ENCODE measurements at regions not wholly inside any gene's neighbourhood (a gene's known extent, or its start where the extent isn't known, plus 50 kb on each side); places are given as distances from the start of the nearest gene placed in this dataset.

DNA sequence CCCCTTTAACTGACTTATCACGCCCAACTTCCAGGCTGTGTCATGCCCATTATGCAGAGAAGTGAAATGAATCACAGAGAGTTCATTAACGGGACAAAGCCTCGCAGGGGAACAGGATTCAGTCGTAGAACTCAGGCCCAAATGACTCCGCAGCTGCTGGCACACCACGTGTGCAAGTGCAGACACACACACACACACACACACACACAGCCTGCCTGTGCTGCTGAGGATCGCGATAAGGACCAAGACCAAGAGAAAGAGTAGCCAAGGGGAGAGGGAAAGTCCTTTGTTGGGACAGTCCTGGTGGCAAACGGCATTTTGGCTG, 90.0 kb upstream of the TAF1B start:
- in situ Hi-C loops (cut with MboI; ENCODE audit: low pct_unique_long_range_greater_than_20kb, low sequenced_read_pairs): no loop called here
- DNase-seq: peak; percentile 55

DNA sequence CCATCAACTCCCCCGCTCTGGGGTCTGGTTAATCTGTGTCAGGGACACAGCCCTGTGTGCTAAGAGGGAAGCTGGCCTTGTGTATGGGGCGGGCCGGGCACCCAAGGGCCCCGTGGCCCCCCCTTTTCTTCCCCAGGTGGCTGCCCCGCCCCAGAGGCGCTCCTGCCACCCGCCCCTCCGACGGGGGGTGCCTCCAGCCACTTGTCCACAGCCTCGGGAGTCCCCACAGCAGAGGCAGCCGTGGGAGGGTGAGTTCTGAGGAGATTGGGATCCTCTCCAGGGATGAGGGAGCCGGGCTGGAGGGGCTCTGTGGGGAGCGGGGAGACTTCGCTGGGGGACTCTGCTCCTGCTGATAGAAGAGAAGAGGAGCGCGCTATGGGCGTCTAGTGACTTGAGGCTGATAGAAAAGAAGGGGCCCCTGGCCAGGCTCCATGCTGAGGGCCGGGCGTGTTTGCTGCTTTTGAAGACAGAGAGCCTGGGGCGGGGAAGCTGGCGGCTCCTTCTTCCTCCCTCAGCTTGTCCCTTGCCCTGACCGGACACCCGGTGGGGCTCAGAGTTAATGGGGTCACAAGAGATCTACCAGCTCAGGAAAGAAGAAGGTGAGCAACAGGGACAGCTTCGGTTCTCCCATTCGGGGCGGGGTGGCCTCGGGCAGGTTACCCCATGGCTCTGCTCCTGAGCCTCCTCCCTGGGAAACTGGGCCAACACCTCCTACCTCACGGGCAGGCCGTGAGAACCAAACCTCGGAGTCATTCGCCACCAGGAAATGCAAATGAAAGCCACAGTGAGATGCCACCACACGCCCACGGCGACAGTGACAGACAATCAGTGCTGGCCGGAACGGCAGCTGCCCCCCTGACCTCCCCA, 89.4 kb upstream of the TAF1B start:
- DNase-seq: no peak
- in situ Hi-C loops (cut with MboI; ENCODE audit: low pct_unique_long_range_greater_than_20kb, low sequenced_read_pairs): no loop called here

DNA sequence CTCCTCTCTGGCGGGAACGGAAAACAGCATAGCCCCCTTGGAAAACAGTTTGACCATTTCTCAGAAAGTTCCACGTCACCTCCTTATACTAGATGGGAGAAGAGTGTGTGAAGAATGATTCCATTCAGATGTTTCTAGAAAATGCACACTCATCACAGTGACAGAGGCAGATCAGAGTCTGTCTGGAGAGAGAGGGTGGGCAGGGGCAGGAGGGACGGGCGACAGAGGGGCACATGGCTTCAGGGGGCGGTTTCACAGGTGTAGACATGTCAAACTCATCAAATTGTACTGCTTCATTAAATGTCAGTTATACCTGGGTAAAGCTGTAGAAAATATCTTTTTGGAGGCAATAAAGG, 88.8 kb upstream of the TAF1B start:
- in situ Hi-C loops (cut with MboI; ENCODE audit: low pct_unique_long_range_greater_than_20kb, low sequenced_read_pairs): no loop called here
- DNase-seq: no peak

DNA sequence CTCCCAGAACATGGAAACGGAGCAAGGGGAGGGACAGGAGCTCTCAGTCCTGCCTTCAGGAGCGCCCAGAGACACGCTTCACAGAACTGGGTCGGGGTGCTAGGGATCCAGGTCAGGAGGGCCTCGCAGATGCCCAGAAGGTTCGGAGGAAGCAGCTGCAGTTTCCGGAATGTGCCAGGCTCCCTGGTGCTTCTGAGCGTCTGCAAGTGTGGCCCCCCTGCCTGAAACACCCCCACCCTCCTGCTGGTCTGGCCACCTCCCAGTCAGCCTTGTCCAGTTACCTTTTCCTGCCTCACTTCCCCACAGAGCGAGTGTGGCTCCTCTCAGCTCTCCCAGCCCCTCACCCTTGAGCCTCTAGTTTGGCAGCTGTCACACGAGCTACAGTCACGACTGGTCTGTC, 88.3 kb upstream of the TAF1B start:
- in situ Hi-C loops (cut with MboI; ENCODE audit: low pct_unique_long_range_greater_than_20kb, low sequenced_read_pairs): no loop called here

DNA sequence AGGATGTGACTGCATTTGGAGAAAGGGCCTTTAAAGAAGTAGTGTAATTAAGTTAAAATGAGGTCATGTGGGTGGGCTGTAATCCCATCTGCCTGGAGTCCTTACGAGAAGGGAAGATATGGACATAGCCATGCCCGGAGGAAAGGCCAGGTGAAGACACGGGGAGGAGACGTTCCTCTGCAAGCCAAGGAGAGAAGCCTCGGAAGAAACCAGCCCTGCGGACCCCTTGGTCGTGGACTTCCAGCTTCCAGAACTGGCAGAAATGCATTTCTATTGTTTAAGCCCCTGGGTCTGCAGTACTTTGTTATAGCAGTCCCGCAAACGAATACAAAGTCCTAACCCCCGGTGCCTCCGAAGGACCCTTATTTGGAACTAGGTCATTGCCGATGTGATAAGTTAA, 87.6 kb upstream of the TAF1B start:
- DNase-seq: no peak
- in situ Hi-C loops (cut with MboI; ENCODE audit: low pct_unique_long_range_greater_than_20kb, low sequenced_read_pairs): no loop called here

More for the DNA sequence above, 88.3 kb upstream of the TAF1B start:
- no peak for DNase-seq

DNA sequence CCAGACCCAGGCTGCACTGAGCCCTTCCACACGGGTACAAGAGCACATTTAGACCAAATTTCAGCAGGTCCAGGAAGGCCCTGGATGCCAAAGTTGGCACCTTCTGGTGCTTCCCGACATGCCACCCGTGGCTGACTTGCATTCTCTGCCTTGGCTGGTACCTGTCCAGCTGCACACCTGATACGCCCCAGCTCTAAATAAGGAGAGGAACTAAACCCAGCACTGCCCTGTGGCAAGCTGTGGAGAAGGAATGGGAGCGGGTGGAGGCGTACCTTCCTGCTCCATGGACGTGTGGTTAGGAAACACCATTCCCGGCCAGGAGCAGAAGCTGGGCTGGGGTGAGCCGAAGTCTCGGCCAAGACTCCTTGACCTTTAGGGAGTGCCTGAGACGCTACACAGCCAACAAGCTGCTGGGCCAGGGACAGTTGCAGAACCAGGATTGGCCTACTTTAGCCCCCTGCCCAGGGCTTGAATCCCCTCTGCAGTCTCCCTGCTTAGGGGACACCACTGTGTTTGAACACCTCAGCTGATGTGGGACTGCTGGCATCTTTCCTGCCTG, 86.5 kb upstream of the TAF1B start:
- in situ Hi-C loops (cut with MboI; ENCODE audit: low pct_unique_long_range_greater_than_20kb, low sequenced_read_pairs): no loop called here
- no peak for DNase-seq

DNA sequence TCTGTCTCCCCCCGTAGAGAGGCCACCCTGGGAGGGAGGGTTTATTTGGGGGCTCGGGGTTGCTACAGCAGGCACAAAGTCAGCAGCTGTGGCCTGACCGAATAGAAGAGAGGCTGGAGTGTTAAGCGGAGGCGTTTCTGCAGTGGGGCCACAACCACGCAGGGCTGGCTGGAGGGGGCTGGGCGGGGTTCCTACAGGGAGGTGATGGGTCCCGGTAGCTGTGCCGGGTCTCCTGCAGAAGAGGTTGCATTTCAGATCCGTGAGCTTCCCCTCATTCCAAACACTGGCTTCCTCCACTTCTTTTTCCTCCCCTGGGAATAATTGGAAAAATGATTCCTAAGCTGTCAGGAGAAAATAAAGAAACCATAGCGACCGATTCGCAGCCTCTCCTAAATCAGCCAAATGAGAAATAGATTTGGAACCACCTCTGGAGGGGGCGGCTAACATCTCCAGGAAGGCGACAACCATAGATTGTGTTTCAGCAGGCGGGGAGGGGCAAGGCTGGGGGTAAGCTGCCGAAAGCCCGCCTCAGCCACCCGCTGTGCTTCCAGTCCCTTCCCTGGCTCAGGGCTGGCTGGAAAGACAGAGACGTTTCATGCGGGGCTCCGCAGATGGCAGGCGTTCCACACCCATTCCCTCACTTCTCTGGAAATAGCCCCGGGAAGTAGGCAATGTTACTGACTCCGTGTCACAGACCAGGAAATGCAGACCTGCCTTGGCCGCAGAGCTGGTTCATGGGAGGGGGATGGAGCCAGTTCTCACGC, 85.6 kb upstream of the TAF1B start:
- in situ Hi-C loops (cut with MboI; ENCODE audit: low pct_unique_long_range_greater_than_20kb, low sequenced_read_pairs): no loop called here
- DNase-seq: no peak

DNA sequence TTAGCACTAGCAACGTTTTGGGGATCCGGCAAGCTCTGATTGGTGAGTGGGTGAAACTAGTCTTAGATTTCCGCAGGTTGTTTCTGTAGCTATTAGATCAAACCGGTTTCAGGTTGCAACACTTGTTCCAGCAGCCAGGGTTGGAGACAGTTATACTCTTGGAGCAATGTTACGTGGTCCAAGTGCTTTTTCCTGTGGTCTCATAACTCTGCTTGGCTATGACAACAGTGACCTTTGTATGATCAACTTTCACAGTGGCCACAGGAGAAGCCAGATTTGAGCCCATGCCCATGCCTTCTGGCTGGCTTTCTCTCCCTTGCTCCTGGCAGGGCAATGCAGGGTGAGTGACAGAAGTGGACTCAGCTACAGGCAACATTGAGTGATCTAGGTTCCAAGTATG, 84.5 kb upstream of the TAF1B start:
- no peak for DNase-seq
- in situ Hi-C loops (cut with MboI; ENCODE audit: low pct_unique_long_range_greater_than_20kb, low sequenced_read_pairs): no loop called here

DNA sequence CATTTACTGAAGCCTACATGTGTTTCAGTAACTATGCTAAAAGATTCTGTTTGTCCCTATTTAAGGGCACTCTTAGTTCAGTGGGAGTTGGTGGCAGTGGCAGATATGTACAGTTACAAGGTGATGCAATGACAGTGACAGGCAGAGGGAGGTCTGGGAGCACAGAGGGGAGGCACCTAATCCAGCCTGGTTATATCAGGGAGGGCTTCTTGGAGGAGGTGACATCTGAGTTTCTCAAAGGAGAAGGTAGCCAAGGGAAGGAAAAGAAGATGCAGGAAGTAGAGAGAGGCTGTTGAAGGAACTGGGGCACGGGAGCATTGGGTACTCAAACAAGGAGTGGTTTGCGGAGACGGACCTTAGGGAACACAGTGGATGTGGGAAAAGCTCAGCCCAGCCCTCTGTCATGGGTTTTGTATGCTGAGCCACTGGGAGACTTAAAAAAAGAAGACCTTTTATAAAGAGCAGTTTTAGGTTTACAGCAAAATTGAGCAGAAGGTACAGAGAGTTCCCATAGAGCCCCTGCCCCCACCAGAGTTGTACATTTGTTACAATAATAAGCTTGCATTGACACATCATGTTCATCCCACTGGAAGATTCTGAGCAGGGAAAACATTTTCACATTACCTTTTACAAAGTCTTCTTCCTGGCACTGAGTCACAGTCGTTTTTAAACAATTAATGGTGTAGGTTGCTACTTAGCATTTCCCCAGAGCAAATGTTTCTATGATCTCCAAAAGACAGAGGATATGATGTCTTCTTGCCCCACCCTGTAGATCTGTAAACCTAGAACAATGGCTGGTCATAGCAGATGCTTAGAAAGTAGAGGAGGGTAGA, 83.0 kb upstream of the TAF1B start:
- no peak for DNase-seq
- in situ Hi-C loops (cut with MboI; ENCODE audit: low pct_unique_long_range_greater_than_20kb, low sequenced_read_pairs): no loop called here

DNA sequence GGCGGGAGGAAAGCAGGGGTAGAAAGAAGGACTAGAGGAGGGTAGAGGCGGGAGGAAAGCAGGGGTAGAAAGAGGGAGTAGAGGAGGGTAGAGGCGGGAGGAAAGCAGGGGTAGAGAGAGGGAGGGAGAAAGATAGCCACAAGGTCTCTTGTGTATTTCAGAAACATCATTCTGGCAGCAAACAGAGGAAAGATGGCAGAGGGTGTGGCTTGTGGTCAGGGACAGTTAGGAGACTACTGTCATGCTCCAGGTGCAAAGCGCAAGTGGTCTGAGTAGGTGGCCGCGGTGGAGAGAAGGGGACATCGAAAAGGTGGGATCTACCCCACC, 82.4 kb upstream of the TAF1B start:
- in situ Hi-C loops (cut with MboI; ENCODE audit: low pct_unique_long_range_greater_than_20kb, low sequenced_read_pairs): no loop called here
- no peak for DNase-seq

DNA sequence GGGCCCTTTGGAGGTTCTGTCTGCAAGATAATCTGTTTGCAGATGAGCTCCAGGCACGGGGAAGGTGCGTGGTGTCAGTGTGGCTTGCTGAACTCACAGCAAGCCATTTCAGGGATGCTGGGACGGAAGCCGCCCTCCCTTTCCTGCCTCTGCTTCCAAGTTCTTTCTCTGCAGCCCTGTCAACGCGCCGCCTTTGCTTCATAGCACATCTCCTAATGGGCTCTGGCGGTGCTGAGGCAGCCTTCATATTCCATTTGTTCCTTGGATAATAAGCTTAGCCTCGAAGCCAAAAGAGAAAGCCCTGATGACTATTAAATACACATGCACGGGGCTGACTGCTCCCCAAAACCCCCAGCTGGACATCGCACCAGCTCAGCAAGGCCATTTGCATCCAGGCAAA, 81.7 kb upstream of the TAF1B start:
- no peak for DNase-seq
- in situ Hi-C loops (cut with MboI; ENCODE audit: low pct_unique_long_range_greater_than_20kb, low sequenced_read_pairs): no loop called here

DNA sequence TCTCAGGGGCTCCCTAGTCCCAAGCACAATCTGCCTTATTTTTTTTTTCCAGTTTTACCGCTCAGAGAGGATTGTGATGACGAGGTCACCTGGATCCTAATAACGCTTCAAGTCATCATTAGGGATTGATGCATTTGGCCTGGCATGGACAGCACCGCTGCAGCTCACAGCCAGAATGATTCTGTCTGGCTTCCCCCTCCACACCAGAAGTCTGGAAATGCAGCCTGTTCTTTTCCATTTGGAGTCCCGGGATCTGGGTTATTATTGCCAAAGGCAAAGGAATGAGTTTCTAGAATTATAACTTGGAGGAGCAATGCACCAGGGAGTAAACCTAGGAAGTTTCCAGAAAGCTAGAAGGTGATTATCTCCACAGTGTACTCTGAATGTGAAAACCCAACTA, 81.1 kb upstream of the TAF1B start:
- no peak for DNase-seq
- in situ Hi-C loops (cut with MboI; ENCODE audit: low pct_unique_long_range_greater_than_20kb, low sequenced_read_pairs): no loop called here

DNA sequence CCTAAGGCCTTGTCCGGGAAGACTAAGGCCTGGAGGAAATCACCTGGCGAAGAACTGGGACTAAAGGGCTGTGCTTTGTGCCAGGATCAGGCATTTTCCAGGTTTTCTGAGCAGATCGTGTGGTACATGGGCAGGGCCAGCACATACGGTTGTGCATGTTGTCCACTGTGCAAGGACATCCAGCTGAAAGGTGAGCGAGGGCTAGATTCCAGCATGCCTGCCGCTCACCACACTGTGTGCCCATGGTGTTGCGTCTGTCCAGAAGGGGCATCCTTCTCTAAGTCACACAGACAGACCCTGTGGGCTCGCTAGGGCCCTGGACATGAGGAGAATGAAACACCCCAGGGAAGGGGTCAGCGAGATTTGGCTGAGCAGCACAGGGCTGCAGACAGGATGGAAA, 80.3 kb upstream of the TAF1B start:
- in situ Hi-C loops (cut with MboI; ENCODE audit: low pct_unique_long_range_greater_than_20kb, low sequenced_read_pairs): no loop called here

DNA sequence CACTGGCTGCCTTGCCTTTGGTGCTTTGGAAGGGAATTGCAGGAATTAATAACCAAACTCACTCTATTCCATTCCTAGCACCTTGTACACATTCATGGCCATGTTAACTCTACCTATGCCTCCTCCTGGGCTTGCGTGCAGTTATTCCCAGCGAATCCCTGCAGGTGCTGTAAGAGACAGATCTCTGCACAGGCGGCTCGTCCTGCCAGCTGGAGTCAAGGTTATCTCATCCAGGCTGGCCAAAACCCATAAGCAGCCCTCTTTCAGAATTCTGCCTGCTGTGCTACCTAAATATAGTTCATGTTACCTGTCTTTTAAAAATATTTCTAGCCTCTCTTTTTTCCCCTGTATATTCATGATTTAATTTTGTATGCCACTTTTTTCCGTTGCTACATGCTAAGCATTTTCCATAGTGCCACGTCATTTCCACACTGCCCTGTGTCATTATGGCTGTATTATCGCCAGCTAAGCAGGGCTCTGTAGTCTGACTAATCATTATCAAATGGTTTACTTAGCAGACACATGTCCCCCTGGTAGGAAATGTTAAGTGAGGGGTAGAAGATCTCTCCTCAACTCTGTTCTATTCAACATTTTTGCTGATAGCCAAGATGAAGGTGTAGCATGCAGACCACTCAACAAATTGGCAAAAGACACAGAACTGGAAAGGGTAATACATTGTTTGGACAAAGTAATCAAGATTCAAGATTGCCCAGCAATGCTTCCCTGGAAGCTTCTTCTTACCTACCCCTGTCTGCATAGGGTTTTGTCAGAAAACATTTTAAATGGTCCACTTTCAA, 79.7 kb upstream of the TAF1B start:
- in situ Hi-C loops (cut with MboI; ENCODE audit: low pct_unique_long_range_greater_than_20kb, low sequenced_read_pairs): no loop called here
- DNase-seq: no peak

More for the DNA sequence above, 80.3 kb upstream of the TAF1B start:
- no peak for DNase-seq

DNA sequence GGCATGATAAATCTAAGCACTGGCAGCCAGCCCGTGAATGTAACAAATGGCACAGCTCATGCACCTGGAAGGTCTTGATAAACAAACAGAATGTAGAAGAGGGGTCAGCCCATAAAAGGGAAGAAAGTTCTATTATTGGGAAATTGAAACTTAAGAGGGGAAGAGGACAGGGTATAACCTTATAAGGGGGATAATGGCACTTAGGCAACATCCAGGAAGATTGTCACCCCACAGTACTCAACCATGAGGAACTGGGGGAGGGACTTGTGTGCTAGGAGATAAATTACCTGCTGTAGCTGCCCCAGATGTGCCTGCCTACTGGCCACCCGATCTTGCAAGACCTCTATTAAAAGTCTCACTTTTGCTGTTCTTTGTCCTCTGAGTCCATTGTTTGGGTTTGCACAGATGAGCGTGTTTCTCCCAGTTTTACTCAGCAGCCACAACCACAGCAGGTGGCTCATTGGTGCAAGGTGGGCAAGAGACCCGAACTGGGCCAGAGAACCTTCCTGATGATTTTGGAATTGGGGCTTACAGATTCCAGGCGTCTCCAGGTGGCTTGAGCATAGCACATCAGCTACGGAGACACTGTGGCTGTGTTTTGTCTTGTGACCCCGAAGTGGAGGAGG, 79.0 kb upstream of the TAF1B start:
- no peak for DNase-seq

DNA sequence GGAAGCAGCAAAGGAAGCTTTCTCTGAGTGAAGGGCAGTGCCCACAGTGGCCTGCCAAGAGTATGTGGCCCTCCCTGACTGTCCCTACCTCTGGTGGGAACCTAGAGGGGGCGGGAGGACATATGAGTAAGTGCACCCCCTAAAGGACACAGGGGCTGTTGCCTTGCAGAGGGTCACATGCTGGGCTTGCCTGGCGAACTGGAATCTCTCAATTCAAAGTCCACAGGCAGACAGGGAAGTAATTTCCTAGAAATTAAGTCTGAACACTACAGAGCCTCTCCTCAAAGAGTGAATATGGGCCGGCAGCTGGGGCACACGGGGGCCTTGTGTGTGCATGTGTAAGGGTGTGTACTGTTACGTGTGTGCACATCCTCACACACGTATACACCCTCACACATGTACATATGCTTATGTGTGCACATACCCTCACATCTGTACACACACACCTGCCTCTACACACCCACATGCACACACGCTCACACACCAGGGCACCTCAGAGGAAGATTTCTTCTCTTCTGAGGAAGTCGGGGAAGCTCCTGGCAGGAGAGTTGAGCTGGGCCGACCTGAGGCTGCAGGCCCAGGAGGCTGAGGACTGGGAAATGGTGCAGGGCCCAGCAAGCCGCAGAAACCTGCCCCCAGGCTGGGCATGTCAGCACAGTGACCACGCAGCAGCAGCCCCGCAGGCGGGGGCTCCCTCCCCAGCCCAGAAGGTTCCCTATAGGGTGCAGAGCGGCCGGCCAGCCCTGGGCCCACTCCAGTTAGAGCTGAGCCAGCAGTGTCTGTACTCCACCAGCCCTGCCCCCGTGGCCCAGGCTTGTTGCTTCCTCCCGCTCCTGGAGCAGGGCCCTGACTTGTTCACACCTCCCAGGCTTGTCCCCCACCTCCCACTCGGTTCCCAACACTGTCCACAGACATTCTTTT, 77.4 kb upstream of the TAF1B start:
- in situ Hi-C loops (cut with MboI; ENCODE audit: low pct_unique_long_range_greater_than_20kb, low sequenced_read_pairs): no loop called here
- DNase-seq: no peak

More for the DNA sequence above, 79.0 kb upstream of the TAF1B start:
- in situ Hi-C loops (cut with MboI; ENCODE audit: low pct_unique_long_range_greater_than_20kb, low sequenced_read_pairs): no loop called here

DNA sequence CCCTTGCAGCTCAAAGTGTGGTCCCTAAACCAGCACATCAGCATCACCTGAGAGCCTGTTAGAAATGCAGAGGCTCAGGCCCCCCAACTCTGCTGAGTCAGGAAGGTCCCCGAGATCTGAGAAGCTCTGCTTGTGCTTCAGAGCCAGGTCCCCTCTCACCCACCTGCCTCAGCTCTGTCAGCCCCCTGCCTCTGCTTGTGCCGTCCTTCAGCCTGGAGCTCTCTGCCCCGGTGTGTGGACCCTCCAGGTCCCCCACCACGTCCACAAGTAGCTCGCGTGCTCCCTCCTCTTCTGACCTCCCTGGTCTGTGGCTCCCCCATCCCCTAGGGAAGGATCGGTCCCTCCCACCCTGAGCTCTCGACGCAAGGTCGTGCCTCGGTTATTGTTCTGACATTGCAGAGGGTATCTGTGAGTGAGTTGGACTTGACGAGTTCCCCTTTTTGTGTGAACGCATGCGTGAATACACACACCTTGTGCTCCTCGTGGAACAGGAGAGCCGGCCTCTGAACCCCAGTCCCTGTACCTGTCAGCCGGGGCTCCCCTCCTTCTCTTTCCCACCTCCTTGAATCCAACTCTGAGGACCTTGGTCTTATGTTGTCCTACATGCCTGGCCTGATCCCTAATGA, 75.5 kb upstream of the TAF1B start:
- no peak for DNase-seq
- in situ Hi-C loops (cut with MboI; ENCODE audit: low pct_unique_long_range_greater_than_20kb, low sequenced_read_pairs): no loop called here

All from KBM-7 (cell line).